K562 (cell line): ENCODE measurements at regions not wholly inside any gene's neighbourhood (a gene's known extent, or its start where the extent isn't known, plus 50 kb on each side); places are given as distances from the start of the nearest gene placed in this dataset.

Source experiments
- ATAC-seq: fragments of 200-7000 bp; cut with Tn5 transposase; 3 replicates; pipeline ENCODE4 v1.9.1; 2020; ENCODE audit warnings: moderate library complexity
- BruUV-seq: library from RNA; stranded (reverse); fragments of 400-500 nt; replicated peaks from 2 replicates; lab custom pipeline; 2021; lab: Mats Ljungman, UMichigan
- CTCF ChIA-PET: fragments of 300-600 bp; formaldehyde crosslinking; extraction: SDS; loops from one replicate; lab custom pipeline; 2021; ENCODE audit warnings: low intra/inter-chr PET ratio; lab: Yijun Ruan, JAX
- POLR2A ChIA-PET: fragments of 300-600, 350-650 bp; sonication (Branson Sonifier 250); formaldehyde crosslinking; extraction: SDS; loops from one replicate; lab custom pipeline; 2021; ENCODE audit warnings: antibody characterized with exemption, inconsistent platforms; lab: Yijun Ruan, JAX
- DNase-seq, 4 experiments: peaks; one replicate each; pipeline versions ENCODE4 v3.0.0 to v3.0.0-alpha.2; 2011 to 2018; ENCODE audit warnings: low spot score in 3 of 4, mixed read lengths in 3 of 4; ENCODE audit errors: extremely low read depth in 1 of 4
- FAIRE-seq: peaks from 2 replicates; lab custom pipeline; 2011; peaks lifted over from hg19 to GRCh38; lab: Jason Lieb, UNC
- H2AFZ ChIP-seq: 2 replicates; pipeline ENCODE4 v1.6.0; 2011; ENCODE audit warnings: low read depth, low read length, control low read depth, inconsistent platforms
- H3K27ac ChIP-seq: fragments of 200-600 bp; 3 replicates; pipeline ENCODE4 v1.8.0; 2011; ENCODE audit warnings: low read depth, mild to moderate bottlenecking, control low read depth, inconsistent platforms, low read length, moderate library complexity, mixed read lengths; ENCODE audit errors: extremely low read depth
- H3K27me3 ChIP-seq, 2 experiments: fragments of 300-600 bp in 1 of 2; 2 replicates in 1 of 2; 3 replicates in 1 of 2; pipeline versions ENCODE4 v1.6.0 to v1.8.0; 2011; ENCODE audit warnings: inconsistent platforms in 2 of 2, low read length in 2 of 2, mild to moderate bottlenecking in 1 of 2, mixed read lengths in 1 of 2, moderate library complexity in 1 of 2; ENCODE audit not compliant: control insufficient read depth in 2 of 2, insufficient read depth in 2 of 2
- H3K36me3 ChIP-seq: fragments of 300-600 bp; 3 replicates; pipeline ENCODE4 v1.8.0; 2011; ENCODE audit warnings: mild to moderate bottlenecking, low read length, inconsistent platforms; ENCODE audit not compliant: control insufficient read depth, insufficient read depth
- H3K4me1 ChIP-seq, 2 experiments: fragments of 200-600 bp in 1 of 2; replicated peaks in 1 of 2; 2 replicates in 1 of 2; 3 replicates in 1 of 2; pipeline versions ENCODE4 v1.5.1 to v1.8.0; 2011; ENCODE audit warnings: inconsistent platforms in 2 of 2, low read length in 2 of 2, mild to moderate bottlenecking in 1 of 2, mixed read lengths in 1 of 2, moderate library complexity in 1 of 2; ENCODE audit not compliant: control insufficient read depth in 2 of 2, insufficient read depth in 2 of 2
- H3K4me2 ChIP-seq: 2 replicates; pipeline ENCODE4 v1.6.1; 2011; ENCODE audit warnings: low read length, control low read depth, inconsistent platforms, mixed read lengths; ENCODE audit not compliant: insufficient read depth
- H3K4me3 ChIP-seq: fragments of 200-600 bp; sonication (generic), shearing (Covaris generic); 2 replicates; pipeline ENCODE4 v1.5.1; 2016; ENCODE audit warnings: control low read depth, inconsistent platforms
- H3K79me2 ChIP-seq: fragments of 200-600 bp; 3 replicates; pipeline ENCODE4 v1.8.0; 2011; ENCODE audit warnings: low read length, inconsistent platforms; ENCODE audit not compliant: control insufficient read depth, insufficient read depth
- H3K9ac ChIP-seq, 2 experiments: 2 replicates each; pipeline versions ENCODE4 v1.6.0 to v1.6.1; 2011; ENCODE audit warnings: low read depth in 2 of 2, low read length in 2 of 2, control low read depth in 1 of 2, inconsistent platforms in 1 of 2, mild to moderate bottlenecking in 1 of 2, mixed read lengths in 1 of 2; ENCODE audit not compliant: insufficient read depth in 1 of 2
- H3K9me1 ChIP-seq: one replicate; pipeline ENCODE4 v1.6.0; 2011; ENCODE audit warnings: inconsistent platforms, mild to moderate bottlenecking, low read length, moderate library complexity; ENCODE audit not compliant: control insufficient read depth, insufficient read depth
- H3K9me3 ChIP-seq: replicated peaks from 2 replicates; pipeline ENCODE4 v1.5.1; 2011; ENCODE audit warnings: low read depth, low read length, inconsistent platforms; ENCODE audit not compliant: control insufficient read depth, insufficient read depth
- H4K20me1 ChIP-seq: replicated peaks from 2 replicates; pipeline ENCODE4 v1.6.1; 2011; ENCODE audit warnings: low read length, inconsistent platforms, mixed read lengths; ENCODE audit not compliant: control insufficient read depth, insufficient read depth
- DNMT1 ChIP-seq: fragments of 450-650 bp; IDR thresholded peaks from 2 replicates; pipeline ENCODE4 v1.6.1; 2016; ENCODE audit warnings: antibody characterized with exemption, mild to moderate bottlenecking
- EZH2 ChIP-seq: IDR thresholded peaks from 2 replicates; pipeline ENCODE4 v1.6.1; 2012; ENCODE audit warnings: low read depth, mild to moderate bottlenecking, inconsistent platforms, low read length, borderline replicate concordance
- MEIS2 ChIP-seq: fragments of 450-650 bp; IDR thresholded peaks from 2 replicates; pipeline ENCODE4 v1.6.1; 2014; ENCODE audit warnings: mild to moderate bottlenecking; ENCODE audit not compliant: partially characterized antibody
- NR1H2 ChIP-seq: sonication (generic); formaldehyde crosslinking; IDR thresholded peaks from 2 replicates; pipeline ENCODE4 v1.4.0; 2020; ENCODE audit warnings: mild to moderate bottlenecking, missing genetic modification reagents
- PHB2 ChIP-seq: fragments of 450-650 bp; IDR thresholded peaks from 2 replicates; pipeline ENCODE4 v1.6.1; 2017; ENCODE audit warnings: low read depth
- PTTG1 ChIP-seq: fragments of 450-650 bp; IDR thresholded peaks from 2 replicates; pipeline ENCODE4 v1.6.1; 2016; ENCODE audit warnings: low read depth, mild to moderate bottlenecking, missing genetic modification characterization, missing compliant biosample characterization
- SMAD4 ChIP-seq: fragments of 250-450 bp; sonication (Bioruptor Pico); conservative IDR thresholded peaks from 2 replicates; pipeline ENCODE4 v1.8.0; 2021; ENCODE audit warnings: inconsistent platforms, mild to moderate bottlenecking, moderate library complexity
- SRSF7 ChIP-seq: fragments of 200-400 bp; formaldehyde crosslinking; optimal IDR thresholded peaks from 2 replicates; pipeline ENCODE3; 2017; ENCODE audit warnings: mild to moderate bottlenecking, low read depth, low read length
- TSC22D4 ChIP-seq: fragments of 450-650 bp; IDR thresholded peaks from 2 replicates; pipeline ENCODE4 v1.6.1; 2016; ENCODE audit warnings: missing genetic modification characterization, missing biosample characterization, control low read depth
- ZNF780A ChIP-seq: fragments of 250-450 bp; sonication (Bioruptor Pico); IDR thresholded peaks from 2 replicates; pipeline ENCODE4 v1.5.0; 2021; ENCODE audit warnings: mild to moderate bottlenecking
- WGBS: fragments of 100-300 bp; shearing (Covaris generic); methylation state at CpG from one replicate; pipeline ENCODE4 v1.1.6; 2016; ENCODE audit warnings: low coverage, mixed read lengths; ENCODE audit not compliant: insufficient coverage; ENCODE audit errors: missing lambda C conversion rate; 5-methylcytosine and 5-hydroxymethylcytosine counted together
- in situ Hi-C: fragments of 300-500 bp; cut with MboI; formaldehyde crosslinking; loops from 4 replicates; pipeline ENCODE4 v1.15.0; 2018; ENCODE audit warnings: inconsistent platforms, mixed read lengths
- intact Hi-C: fragments of 100-400 bp; cut with micrococcal nuclease; formaldehyde crosslinking; loops from 2 replicates; pipeline ENCODE4 v1.14.2; 2022
- TF ChIP-seq, protein P1 (sequence below): fragments of 250-450 bp; sonication (Bioruptor Pico); IDR thresholded peaks from 2 replicates; pipeline ENCODE4 v1.5.0; 2021
- TF ChIP-seq, protein P2 (sequence below): sonication (generic); formaldehyde crosslinking; IDR thresholded peaks from 2 replicates; pipeline ENCODE4 v1.8.1; 2023; ENCODE audit warnings: mild to moderate bottlenecking, missing genetic modification reagents
- TF ChIP-seq, protein P3 (sequence below): fragments of 250-450 bp; sonication (Bioruptor Pico); IDR thresholded peaks from 2 replicates; pipeline ENCODE4 v1.4.0; 2020; ENCODE audit warnings: mild to moderate bottlenecking, moderate library complexity

DNA sequence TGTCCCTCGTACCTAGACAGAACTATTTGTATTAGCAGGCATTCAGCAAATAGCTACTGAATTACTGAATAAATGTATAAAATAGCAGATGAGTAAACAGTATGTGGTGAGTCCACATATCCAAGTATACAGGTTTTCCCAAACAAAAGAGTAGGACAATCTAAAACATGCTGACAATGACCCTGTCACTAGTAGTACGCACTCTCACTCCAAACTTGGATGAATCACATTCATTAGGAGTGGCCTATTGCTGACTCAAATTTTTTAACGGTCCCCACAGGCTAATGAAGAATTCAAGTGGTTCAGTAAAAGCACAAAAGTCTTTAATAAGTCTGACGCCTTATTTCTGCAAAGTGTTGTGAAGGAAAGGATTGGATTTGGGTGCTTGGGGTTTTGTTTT lies 449.3 kb upstream of the THBS1 start (continued):
- no peak for TF ChIP-seq TSC22D4 (tag)
- TF ChIP-seq PTTG1 (tag), result no peak
- TF ChIP-seq SRSF7, result no peak
- no peak for TF ChIP-seq NR1H2
- TF ChIP-seq DNMT1, result no peak
- TF ChIP-seq, protein P1, sequence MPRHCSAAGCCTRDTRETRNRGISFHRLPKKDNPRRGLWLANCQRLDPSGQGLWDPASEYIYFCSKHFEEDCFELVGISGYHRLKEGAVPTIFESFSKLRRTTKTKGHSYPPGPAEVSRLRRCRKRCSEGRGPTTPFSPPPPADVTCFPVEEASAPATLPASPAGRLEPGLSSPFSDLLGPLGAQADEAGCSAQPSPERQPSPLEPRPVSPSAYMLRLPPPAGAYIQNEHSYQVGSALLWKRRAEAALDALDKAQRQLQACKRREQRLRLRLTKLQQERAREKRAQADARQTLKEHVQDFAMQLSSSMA, result no peak
- TF ChIP-seq EZH2, result no peak
- no peak for TF ChIP-seq ZNF780A (CRISPR knock-in tag)

DNA sequence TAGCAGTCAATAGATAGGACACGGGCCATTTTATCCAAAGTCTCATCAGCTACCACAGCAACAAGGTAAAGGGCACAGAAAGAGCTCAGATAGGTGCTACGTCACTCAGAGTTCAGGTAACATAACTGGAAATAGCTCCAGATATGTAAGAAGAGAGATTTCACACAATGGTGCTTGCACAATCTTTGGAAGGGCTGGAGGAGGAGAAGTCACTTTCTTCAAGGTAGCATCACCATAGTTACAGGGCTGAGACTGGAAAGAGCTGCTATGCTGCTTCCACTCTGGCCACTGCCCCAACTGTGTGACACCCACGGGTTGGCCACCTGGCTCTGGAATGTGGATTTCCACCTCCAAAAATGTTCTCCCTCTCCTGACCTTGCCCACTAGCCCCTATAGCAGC lies 448.8 kb upstream of the THBS1 start:
- ATAC-seq (no peak), FAIRE-seq (no peak), DNase-seq (no peak)
- no peak overlapping the region for H2AFZ ChIP-seq
- no peak overlapping the region for H3K4me3 ChIP-seq
- H4K20me1 ChIP-seq, result no peaks in the 10 kb centered on the region
- H3K9me1 ChIP-seq, result no peaks in the 10 kb centered on the region
- no TSS peak for BruUV-seq
- no peaks in the 10 kb centered on the region for H3K79me2 ChIP-seq
- H3K27ac ChIP-seq, result no peak overlapping the region
- no peaks in the 10 kb centered on the region; a peak in 1 of 5 replicates for H3K27me3 ChIP-seq
- no peaks in the 10 kb centered on the region for H3K9me3 ChIP-seq
- in situ Hi-C loops (no loop called here), intact Hi-C loops (no loop called here)
- no peak overlapping the region for H3K4me2 ChIP-seq
- no peak overlapping the region for H3K9ac ChIP-seq
- WGBS, result 8% methylated on average over 3 of the region's 3 CpGs
- ChIA-PET POLR2A (no interaction called here), CTCF (no interaction called here)
- no peaks in the 10 kb centered on the region for H3K36me3 ChIP-seq
- peaks cover 0 to 25% of the 10 kb centered on the region in 2 experiments; a peak in 3 of 5 replicates for H3K4me1 ChIP-seq
- TF ChIP-seq PTTG1 (tag), result no peak
- no peak for TF ChIP-seq MEIS2
- TF ChIP-seq, protein P2, sequence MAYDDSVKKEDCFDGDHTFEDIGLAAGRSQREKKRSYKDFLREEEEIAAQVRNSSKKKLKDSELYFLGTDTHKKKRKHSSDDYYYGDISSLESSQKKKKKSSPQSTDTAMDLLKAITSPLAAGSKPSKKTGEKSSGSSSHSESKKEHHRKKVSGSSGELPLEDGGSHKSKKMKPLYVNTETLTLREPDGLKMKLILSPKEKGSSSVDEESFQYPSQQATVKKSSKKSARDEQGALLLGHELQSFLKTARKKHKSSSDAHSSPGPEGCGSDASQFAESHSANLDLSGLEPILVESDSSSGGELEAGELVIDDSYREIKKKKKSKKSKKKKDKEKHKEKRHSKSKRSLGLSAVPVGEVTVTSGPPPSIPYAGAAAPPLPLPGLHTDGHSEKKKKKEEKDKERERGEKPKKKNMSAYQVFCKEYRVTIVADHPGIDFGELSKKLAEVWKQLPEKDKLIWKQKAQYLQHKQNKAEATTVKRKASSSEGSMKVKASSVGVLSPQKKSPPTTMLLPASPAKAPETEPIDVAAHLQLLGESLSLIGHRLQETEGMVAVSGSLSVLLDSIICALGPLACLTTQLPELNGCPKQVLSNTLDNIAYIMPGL (CRISPR knock-in tag), result no peak
- TF ChIP-seq, protein P3, sequence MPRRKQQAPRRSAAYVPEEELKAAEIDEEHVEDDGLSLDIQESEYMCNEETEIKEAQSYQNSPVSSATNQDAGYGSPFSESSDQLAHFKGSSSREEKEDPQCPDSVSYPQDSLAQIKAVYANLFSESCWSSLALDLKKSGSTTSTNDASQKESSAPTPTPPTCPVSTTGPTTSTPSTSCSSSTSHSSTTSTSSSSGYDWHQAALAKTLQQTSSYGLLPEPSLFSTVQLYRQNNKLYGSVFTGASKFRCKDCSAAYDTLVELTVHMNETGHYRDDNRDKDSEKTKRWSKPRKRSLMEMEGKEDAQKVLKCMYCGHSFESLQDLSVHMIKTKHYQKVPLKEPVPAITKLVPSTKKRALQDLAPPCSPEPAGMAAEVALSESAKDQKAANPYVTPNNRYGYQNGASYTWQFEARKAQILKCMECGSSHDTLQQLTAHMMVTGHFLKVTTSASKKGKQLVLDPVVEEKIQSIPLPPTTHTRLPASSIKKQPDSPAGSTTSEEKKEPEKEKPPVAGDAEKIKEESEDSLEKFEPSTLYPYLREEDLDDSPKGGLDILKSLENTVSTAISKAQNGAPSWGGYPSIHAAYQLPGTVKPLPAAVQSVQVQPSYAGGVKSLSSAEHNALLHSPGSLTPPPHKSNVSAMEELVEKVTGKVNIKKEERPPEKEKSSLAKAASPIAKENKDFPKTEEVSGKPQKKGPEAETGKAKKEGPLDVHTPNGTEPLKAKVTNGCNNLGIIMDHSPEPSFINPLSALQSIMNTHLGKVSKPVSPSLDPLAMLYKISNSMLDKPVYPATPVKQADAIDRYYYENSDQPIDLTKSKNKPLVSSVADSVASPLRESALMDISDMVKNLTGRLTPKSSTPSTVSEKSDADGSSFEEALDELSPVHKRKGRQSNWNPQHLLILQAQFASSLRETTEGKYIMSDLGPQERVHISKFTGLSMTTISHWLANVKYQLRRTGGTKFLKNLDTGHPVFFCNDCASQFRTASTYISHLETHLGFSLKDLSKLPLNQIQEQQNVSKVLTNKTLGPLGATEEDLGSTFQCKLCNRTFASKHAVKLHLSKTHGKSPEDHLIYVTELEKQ (CRISPR knock-in tag), result no peak
- no peak for TF ChIP-seq SMAD4
- TF ChIP-seq PHB2, result no peak
